IMR-90 (cell line): ENCODE measurements at regions not wholly inside any gene's neighbourhood (a gene's known extent, or its start where the extent isn't known, plus 50 kb on each side); places are given as distances from the start of the nearest gene placed in this dataset.

ENCODE experiments used
- ATAC-seq: fragments of 200-7000 bp; cut with Tn5 transposase; 2 replicates; pipeline ENCODE4 v1.9.1; 2020; ENCODE audit warnings: low read depth, mild to moderate bottlenecking, moderate library complexity
- BruUV-seq: library from RNA; stranded (reverse); fragments of 400-500 nt; replicated peaks from 2 replicates; lab custom pipeline; 2021; lab: Mats Ljungman, UMichigan
- CTCF ChIA-PET: fragments of 300-600 bp; formaldehyde crosslinking; extraction: SDS; loops from one replicate; lab custom pipeline; 2021; ENCODE audit warnings: antibody characterized with exemption; lab: Yijun Ruan, JAX
- POLR2A ChIA-PET: fragments of 300-600 bp; sonication (Branson Sonifier 250); formaldehyde crosslinking; loops from one replicate; lab custom pipeline; 2022; ENCODE audit warnings: antibody characterized with exemption; ENCODE audit not compliant: unreplicated experiment; lab: Charles Lee
- DNase-seq: peaks from one replicate; pipeline ENCODE4 v3.0.0; 2013
- H2AFZ ChIP-seq: replicated peaks from 2 replicates; pipeline ENCODE3; 2013; ENCODE audit warnings: low read length, mild to moderate bottlenecking; ENCODE audit not compliant: poor library complexity
- H2AK5ac ChIP-seq: 2 replicates; pipeline ENCODE4 v1.6.1; 2013; ENCODE audit warnings: low read depth, low read length, inconsistent platforms
- H2AK9ac ChIP-seq: replicated peaks from 2 replicates; pipeline ENCODE3; 2013; ENCODE audit warnings: mild to moderate bottlenecking, low read depth, low read length, moderate library complexity; ENCODE audit not compliant: poor library complexity
- H2BK120ac ChIP-seq: 2 replicates; pipeline ENCODE4 v1.6.1; 2013; ENCODE audit warnings: low read depth, low read length, inconsistent platforms
- H2BK15ac ChIP-seq: 3 replicates; pipeline ENCODE4 v1.6.1; 2013; ENCODE audit warnings: low read depth, low read length, inconsistent platforms
- H2BK20ac ChIP-seq: 2 replicates; pipeline ENCODE4 v1.6.1; 2013; ENCODE audit warnings: low read depth, mild to moderate bottlenecking, inconsistent platforms, low read length, moderate library complexity
- H2BK5ac ChIP-seq: 2 replicates; pipeline ENCODE4 v1.6.1; 2013; ENCODE audit warnings: mild to moderate bottlenecking, low read depth, low read length, inconsistent platforms; ENCODE audit not compliant: poor library complexity, severe bottlenecking
- H3K14ac ChIP-seq: replicated peaks from 2 replicates; pipeline ENCODE4 v1.6.1; 2013; ENCODE audit warnings: low read depth, low read length, inconsistent platforms
- H3K18ac ChIP-seq: 2 replicates; pipeline ENCODE4 v1.6.1; 2013; ENCODE audit warnings: low read depth, low read length, control low read depth
- H3K23ac ChIP-seq: 2 replicates; pipeline ENCODE4 v1.6.1; 2013; ENCODE audit warnings: low read depth, low read length, inconsistent platforms
- H3K27ac ChIP-seq: 2 replicates; pipeline ENCODE4 v1.5.1; 2013; ENCODE audit warnings: mild to moderate bottlenecking, control low read depth, low read length; ENCODE audit not compliant: insufficient read depth
- H3K27me3 ChIP-seq: 2 replicates; pipeline ENCODE4 v1.6.1; 2013; ENCODE audit warnings: low read length; ENCODE audit not compliant: control insufficient read depth, insufficient read depth
- H3K36me3 ChIP-seq: 2 replicates; pipeline ENCODE4 v1.6.1; 2013; ENCODE audit warnings: low read length, mixed read lengths; ENCODE audit not compliant: control insufficient read depth, insufficient read depth
- H3K4ac ChIP-seq: 2 replicates; pipeline ENCODE4 v1.6.1; 2013; ENCODE audit warnings: low read depth, low read length, inconsistent platforms
- H3K4me1 ChIP-seq: 2 replicates; pipeline ENCODE4 v1.6.1; 2013; ENCODE audit warnings: low read length, mixed read lengths; ENCODE audit not compliant: control insufficient read depth, insufficient read depth
- H3K4me2 ChIP-seq: 2 replicates; pipeline ENCODE4 v1.6.1; 2013; ENCODE audit warnings: low read depth, mild to moderate bottlenecking, control low read depth, low read length, moderate library complexity
- H3K4me3 ChIP-seq: 2 replicates; pipeline ENCODE4 v1.5.1; 2013; ENCODE audit warnings: low read depth, mild to moderate bottlenecking, control low read depth, low read length, moderate library complexity; ENCODE audit not compliant: insufficient read depth
- H3K56ac ChIP-seq: 2 replicates; pipeline ENCODE4 v1.6.1; 2013; ENCODE audit warnings: low read length, inconsistent platforms; ENCODE audit not compliant: insufficient read depth; ENCODE audit errors: extremely low read depth
- H3K79me1 ChIP-seq, 2 experiments: 2 replicates each; pipeline ENCODE4 v1.6.1; 2013; ENCODE audit warnings: low read length in 2 of 2, inconsistent platforms in 1 of 2, low read depth in 1 of 2
- H3K9ac ChIP-seq: 2 replicates; pipeline ENCODE4 v1.6.1; 2013; ENCODE audit warnings: low read depth, low read length, control low read depth
- H3K9me1 ChIP-seq: 2 replicates; pipeline ENCODE4 v1.6.1; 2013; ENCODE audit warnings: low read length, inconsistent platforms; ENCODE audit not compliant: insufficient read depth
- H3K9me3 ChIP-seq: 2 replicates; pipeline ENCODE4 v1.6.1; 2013; ENCODE audit warnings: low read length; ENCODE audit not compliant: control insufficient read depth, insufficient read depth
- H4K20me1 ChIP-seq: 2 replicates; pipeline ENCODE4 v1.6.1; 2013; ENCODE audit warnings: low read length, inconsistent platforms; ENCODE audit not compliant: insufficient read depth
- H4K5ac ChIP-seq: 2 replicates; pipeline ENCODE4 v1.6.1; 2013; ENCODE audit warnings: mild to moderate bottlenecking, low read depth, low read length, control low read depth
- H4K8ac ChIP-seq, 2 experiments: 2 replicates each; pipeline ENCODE4 v1.6.1; 2013; ENCODE audit warnings: low read depth in 2 of 2, low read length in 2 of 2, control low read depth in 1 of 2, inconsistent platforms in 1 of 2
- H4K91ac ChIP-seq: 2 replicates; pipeline ENCODE4 v1.6.1; 2013; ENCODE audit warnings: low read depth, low read length, inconsistent platforms; ENCODE audit not compliant: insufficient read depth
- BHLHE40 ChIP-seq: fragments of 150-350 bp; IDR thresholded peaks from 2 replicates; pipeline ENCODE4 v1.6.1; 2016; ENCODE audit warnings: mild to moderate bottlenecking, low read depth, low read length
- CEBPB ChIP-seq: IDR thresholded peaks from 2 replicates; pipeline ENCODE4 v1.6.1; 2012; ENCODE audit warnings: low read depth, low read length, improper control_type of control experiment
- CHD1 ChIP-seq: IDR thresholded peaks from 2 replicates; pipeline ENCODE4 v1.6.1; 2012; ENCODE audit warnings: low read depth, low read length, improper control_type of control experiment
- FOS ChIP-seq: fragments of 150-350 bp; IDR thresholded peaks from 2 replicates; pipeline ENCODE4 v1.6.1; 2016; ENCODE audit warnings: low read depth, low read length
- MAFK ChIP-seq: IDR thresholded peaks from 2 replicates; pipeline ENCODE4 v1.6.1; 2012; ENCODE audit warnings: low read depth, low read length, improper control_type of control experiment
- MAZ ChIP-seq: IDR thresholded peaks from 2 replicates; pipeline ENCODE4 v1.6.1; 2012; ENCODE audit warnings: low read depth, mild to moderate bottlenecking, low read length, improper control_type of control experiment, moderate library complexity, borderline replicate concordance
- MXI1 ChIP-seq: IDR thresholded peaks from 2 replicates; pipeline ENCODE4 v1.6.1; 2012; ENCODE audit warnings: low read depth, mild to moderate bottlenecking, low read length, moderate library complexity, borderline replicate concordance
- NFE2L2 ChIP-seq: fragments of 150-350 bp; IDR thresholded peaks from 2 replicates; pipeline ENCODE4 v1.6.1; 2016; ENCODE audit warnings: low read depth, mild to moderate bottlenecking, low read length
- POLR2A ChIP-seq: IDR thresholded peaks from 2 replicates; pipeline ENCODE4 v1.6.1; 2012; ENCODE audit warnings: mild to moderate bottlenecking, low read depth, low read length
- RAD21 ChIP-seq: IDR thresholded peaks from 2 replicates; pipeline ENCODE4 v1.6.1; 2012; ENCODE audit warnings: low read length, improper control_type of control experiment
- RCOR1 ChIP-seq: IDR thresholded peaks from 2 replicates; pipeline ENCODE4 v1.6.1; 2012; ENCODE audit warnings: mild to moderate bottlenecking, low read length, improper control_type of control experiment; ENCODE audit not compliant: insufficient replicate concordance
- RFX5 ChIP-seq: IDR thresholded peaks from 2 replicates; pipeline ENCODE4 v1.8.0; 2012; ENCODE audit warnings: low read depth, mild to moderate bottlenecking, low read length, moderate library complexity
- SMC3 ChIP-seq: fragments of 150-350 bp; IDR thresholded peaks from 2 replicates; pipeline ENCODE4 v1.6.1; 2016; ENCODE audit warnings: low read depth, mild to moderate bottlenecking, antibody characterized with exemption, low read length, moderate library complexity
- WGBS, 2 experiments: methylation state at CpG; one replicate each; pipeline versions ENCODE4 v1.1.5 to v1.1.7; 2013; ENCODE audit warnings: missing lambda C conversion rate in 2 of 2; ENCODE audit not compliant: insufficient read length in 1 of 2; ENCODE audit errors: extremely low coverage in 2 of 2; 5-methylcytosine and 5-hydroxymethylcytosine counted together
- dilution Hi-C: fragments of 300-500 bp; cut with HindIII; formaldehyde crosslinking; loops from one replicate; pipeline ENCODE4 v1.14.3; 2018; ENCODE audit warnings: low sequenced_read_pairs; ENCODE audit not compliant: unreplicated experiment
- in situ Hi-C: fragments of 300-500 bp; cut with MboI; formaldehyde crosslinking; loops from 3 replicates; pipeline ENCODE4 v1.14.3; 2019; ENCODE audit warnings: low sequenced_read_pairs, inconsistent platforms, mixed read lengths
- intact Hi-C: fragments of 100-400 bp; cut with micrococcal nuclease; formaldehyde crosslinking; loops from 2 replicates; pipeline ENCODE4 v1.10.0; 2022
- TF ChIP-seq, protein P1 (sequence below): fragments of 150-350 bp; IDR thresholded peaks from 2 replicates; pipeline ENCODE4 v1.6.1; 2017; ENCODE audit warnings: mild to moderate bottlenecking, antibody characterized with exemption, low read length, low read depth
- TF ChIP-seq, protein P2 (sequence below): fragments of 150-350 bp; IDR thresholded peaks from 2 replicates; pipeline ENCODE4 v1.6.1; 2016; ENCODE audit warnings: low read depth, mild to moderate bottlenecking, low read length, moderate library complexity, borderline replicate concordance
- TF ChIP-seq, protein P3 (sequence below): conservative IDR thresholded peaks from 2 replicates; pipeline ENCODE4 v1.5.1; 2012; ENCODE audit warnings: mild to moderate bottlenecking, low read depth, low read length, improper control_type of control experiment

DNA sequence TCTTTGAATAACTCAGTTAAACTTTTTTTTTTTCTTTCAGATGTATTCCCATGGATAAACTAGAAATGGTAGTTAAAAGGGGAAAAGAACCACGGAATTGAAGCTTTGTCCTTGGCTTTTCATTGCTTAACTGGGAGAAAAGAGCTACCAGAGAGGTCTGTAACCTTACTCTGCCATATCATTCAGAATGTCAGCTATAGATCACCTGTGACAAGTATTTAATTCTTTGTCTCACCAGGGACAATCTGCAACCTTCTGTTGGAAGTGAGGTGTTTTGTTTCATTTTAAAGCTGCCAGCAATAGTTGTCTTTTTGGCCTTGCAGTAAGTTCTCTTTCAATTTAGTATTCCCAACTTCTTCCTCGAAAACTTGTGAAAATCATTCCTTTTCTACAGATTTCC, 618.4 kb downstream of the FRK start:
- Histone ChIP-seq H3K4me3 (no peak overlapping the region), H3K9me1 (no peaks in the 10 kb centered on the region), H3K9ac (no peak overlapping the region), H2BK15ac (no peak overlapping the region), H2BK20ac (no peak overlapping the region), H3K23ac (no peak overlapping the region), H3K79me1 (no peaks in the 10 kb centered on the region), H2AK9ac (no peak overlapping the region), H3K27ac (no peak overlapping the region), H3K27me3 (no peaks in the 10 kb centered on the region), H3K4me2 (no peak overlapping the region), H3K9me3 (no peaks in the 10 kb centered on the region), H3K56ac (no peak overlapping the region), H3K14ac (no peak overlapping the region), H4K5ac (no peak overlapping the region), H3K4ac (no peak overlapping the region), H2AK5ac (no peak overlapping the region), H3K4me1 (no peaks in the 10 kb centered on the region), H2AFZ (no peak overlapping the region), H4K20me1 (no peaks in the 10 kb centered on the region), H4K8ac (no peak overlapping the region), H3K18ac (no peak overlapping the region), H3K36me3 (no peaks in the 10 kb centered on the region), H2BK120ac (no peak overlapping the region), H2BK5ac (no peak overlapping the region), H4K91ac (no peak overlapping the region)
- dilution Hi-C loops = no loop called here
- TF ChIP-seq MAFK (no peak), MAZ (no peak), FOS (no peak), RAD21 (no peak), CEBPB (no peak), RFX5 (no peak), BHLHE40 (no peak), RCOR1 (no peak), SMC3 (no peak), NFE2L2 (no peak), MXI1 (no peak), POLR2A (no peak), CHD1 (no peak)
- TF ChIP-seq, protein P1, sequence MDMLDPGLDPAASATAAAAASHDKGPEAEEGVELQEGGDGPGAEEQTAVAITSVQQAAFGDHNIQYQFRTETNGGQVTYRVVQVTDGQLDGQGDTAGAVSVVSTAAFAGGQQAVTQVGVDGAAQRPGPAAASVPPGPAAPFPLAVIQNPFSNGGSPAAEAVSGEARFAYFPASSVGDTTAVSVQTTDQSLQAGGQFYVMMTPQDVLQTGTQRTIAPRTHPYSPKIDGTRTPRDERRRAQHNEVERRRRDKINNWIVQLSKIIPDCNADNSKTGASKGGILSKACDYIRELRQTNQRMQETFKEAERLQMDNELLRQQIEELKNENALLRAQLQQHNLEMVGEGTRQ = no peak
- TF ChIP-seq, protein P2, sequence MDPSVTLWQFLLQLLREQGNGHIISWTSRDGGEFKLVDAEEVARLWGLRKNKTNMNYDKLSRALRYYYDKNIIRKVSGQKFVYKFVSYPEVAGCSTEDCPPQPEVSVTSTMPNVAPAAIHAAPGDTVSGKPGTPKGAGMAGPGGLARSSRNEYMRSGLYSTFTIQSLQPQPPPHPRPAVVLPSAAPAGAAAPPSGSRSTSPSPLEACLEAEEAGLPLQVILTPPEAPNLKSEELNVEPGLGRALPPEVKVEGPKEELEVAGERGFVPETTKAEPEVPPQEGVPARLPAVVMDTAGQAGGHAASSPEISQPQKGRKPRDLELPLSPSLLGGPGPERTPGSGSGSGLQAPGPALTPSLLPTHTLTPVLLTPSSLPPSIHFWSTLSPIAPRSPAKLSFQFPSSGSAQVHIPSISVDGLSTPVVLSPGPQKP = no peak
- TF ChIP-seq, protein P3, sequence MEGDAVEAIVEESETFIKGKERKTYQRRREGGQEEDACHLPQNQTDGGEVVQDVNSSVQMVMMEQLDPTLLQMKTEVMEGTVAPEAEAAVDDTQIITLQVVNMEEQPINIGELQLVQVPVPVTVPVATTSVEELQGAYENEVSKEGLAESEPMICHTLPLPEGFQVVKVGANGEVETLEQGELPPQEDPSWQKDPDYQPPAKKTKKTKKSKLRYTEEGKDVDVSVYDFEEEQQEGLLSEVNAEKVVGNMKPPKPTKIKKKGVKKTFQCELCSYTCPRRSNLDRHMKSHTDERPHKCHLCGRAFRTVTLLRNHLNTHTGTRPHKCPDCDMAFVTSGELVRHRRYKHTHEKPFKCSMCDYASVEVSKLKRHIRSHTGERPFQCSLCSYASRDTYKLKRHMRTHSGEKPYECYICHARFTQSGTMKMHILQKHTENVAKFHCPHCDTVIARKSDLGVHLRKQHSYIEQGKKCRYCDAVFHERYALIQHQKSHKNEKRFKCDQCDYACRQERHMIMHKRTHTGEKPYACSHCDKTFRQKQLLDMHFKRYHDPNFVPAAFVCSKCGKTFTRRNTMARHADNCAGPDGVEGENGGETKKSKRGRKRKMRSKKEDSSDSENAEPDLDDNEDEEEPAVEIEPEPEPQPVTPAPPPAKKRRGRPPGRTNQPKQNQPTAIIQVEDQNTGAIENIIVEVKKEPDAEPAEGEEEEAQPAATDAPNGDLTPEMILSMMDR = no peak
- ChIA-PET POLR2A (no interaction called here), CTCF (no interaction called here)
- DNase-seq (no peak), ATAC-seq (no peak)
- intact Hi-C loops = no loop called here
- WGBS, 2 experiments = 0% methylated on average over 1 of the region's 2 CpGs; no CpG with 5 or more reads in 1 of the 2 experiments
- in situ Hi-C loops = no loop called here
- no TSS peak for BruUV-seq
